Activated CD8-positive, alpha-beta T cell treated with anti-CD3 and anti-CD28 coated beads, Interleukin-2, amount 10 ng/mL, durations not matched to agents 7 days and 5 days (primary cell): ENCODE measurements at regions not wholly inside any gene's neighbourhood (a gene's known extent, or its start where the extent isn't known, plus 50 kb on each side); places are given as distances from the start of the nearest gene placed in this dataset.

Source experiments
- ATAC-seq: fragments of 150-1000 bp; cut with Tn5 transposase; one replicate; pipeline ENCODE4 v1.10.0; 2021; ENCODE audit warnings: moderate library complexity
- CTCF ChIA-PET: fragments of 350-600 bp; sonication (Branson Sonifier 250); formaldehyde crosslinking; loops from one replicate; lab custom pipeline; 2021; ENCODE audit warnings: antibody characterized with exemption; lab: Charles Lee
- POLR2A ChIA-PET: fragments of 350-600 bp; sonication (Branson Sonifier 250); formaldehyde crosslinking; loops from one replicate; lab custom pipeline; 2021; ENCODE audit warnings: antibody characterized with exemption; lab: Charles Lee
- DNase-seq: peaks from one replicate; pipeline ENCODE4 v3.0.0-alpha.2; 2020
- H3K27ac Mint-ChIP-seq: one replicate; pipeline ENCODE4 v1.8.0; 2021; ENCODE audit warnings: mild to moderate bottlenecking, mixed read lengths
- H3K27me3 Mint-ChIP-seq: one replicate; pipeline ENCODE4 v1.8.0; 2021; ENCODE audit warnings: low read depth, mixed read lengths
- H3K36me3 Mint-ChIP-seq: one replicate; pipeline ENCODE4 v1.8.0; 2021; ENCODE audit warnings: low read depth, mixed read lengths
- H3K4me1 Mint-ChIP-seq: one replicate; pipeline ENCODE4 v1.8.0; 2021; ENCODE audit warnings: low read depth, mixed read lengths
- H3K4me3 Mint-ChIP-seq: one replicate; pipeline ENCODE4 v1.8.0; 2021; ENCODE audit warnings: mild to moderate bottlenecking, mixed read lengths
- H3K9me3 Mint-ChIP-seq: one replicate; pipeline ENCODE4 v1.8.0; 2022; ENCODE audit warnings: mixed read lengths; ENCODE audit not compliant: insufficient read depth

DNA sequence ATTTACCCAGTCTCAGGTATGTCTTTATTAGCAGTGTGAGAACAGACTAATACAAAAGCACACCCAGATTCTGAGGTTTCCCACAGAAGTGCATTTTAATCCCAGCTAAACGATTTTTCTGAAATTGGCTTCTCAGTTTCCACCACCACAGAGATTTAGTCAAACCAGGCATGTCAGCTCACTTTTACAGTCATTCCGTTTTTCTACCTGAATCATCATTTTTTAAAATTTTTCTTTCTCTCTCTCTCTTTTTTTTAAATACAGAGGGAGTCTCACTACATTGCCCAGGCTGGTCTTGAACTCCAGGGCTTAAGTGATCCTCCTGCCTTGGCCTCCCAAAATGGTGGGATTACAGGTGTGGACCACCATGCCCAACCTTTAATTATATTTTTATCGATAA is 389.1 kb downstream of the HAPSTR1 start:
- no peaks in the 10 kb centered on the region for H3K27me3 Mint-ChIP-seq
- H3K4me3 Mint-ChIP-seq: no peak overlapping the region
- H3K4me1 Mint-ChIP-seq: no peaks in the 10 kb centered on the region
- H3K36me3 Mint-ChIP-seq: no peaks in the 10 kb centered on the region
- no peak overlapping the region for H3K27ac Mint-ChIP-seq
- CTCF ChIA-PET: no interaction called here
- DNase-seq: no peak
- POLR2A ChIA-PET: no interaction called here
- no peaks in the 10 kb centered on the region for H3K9me3 Mint-ChIP-seq
- ATAC-seq: no peak

DNA sequence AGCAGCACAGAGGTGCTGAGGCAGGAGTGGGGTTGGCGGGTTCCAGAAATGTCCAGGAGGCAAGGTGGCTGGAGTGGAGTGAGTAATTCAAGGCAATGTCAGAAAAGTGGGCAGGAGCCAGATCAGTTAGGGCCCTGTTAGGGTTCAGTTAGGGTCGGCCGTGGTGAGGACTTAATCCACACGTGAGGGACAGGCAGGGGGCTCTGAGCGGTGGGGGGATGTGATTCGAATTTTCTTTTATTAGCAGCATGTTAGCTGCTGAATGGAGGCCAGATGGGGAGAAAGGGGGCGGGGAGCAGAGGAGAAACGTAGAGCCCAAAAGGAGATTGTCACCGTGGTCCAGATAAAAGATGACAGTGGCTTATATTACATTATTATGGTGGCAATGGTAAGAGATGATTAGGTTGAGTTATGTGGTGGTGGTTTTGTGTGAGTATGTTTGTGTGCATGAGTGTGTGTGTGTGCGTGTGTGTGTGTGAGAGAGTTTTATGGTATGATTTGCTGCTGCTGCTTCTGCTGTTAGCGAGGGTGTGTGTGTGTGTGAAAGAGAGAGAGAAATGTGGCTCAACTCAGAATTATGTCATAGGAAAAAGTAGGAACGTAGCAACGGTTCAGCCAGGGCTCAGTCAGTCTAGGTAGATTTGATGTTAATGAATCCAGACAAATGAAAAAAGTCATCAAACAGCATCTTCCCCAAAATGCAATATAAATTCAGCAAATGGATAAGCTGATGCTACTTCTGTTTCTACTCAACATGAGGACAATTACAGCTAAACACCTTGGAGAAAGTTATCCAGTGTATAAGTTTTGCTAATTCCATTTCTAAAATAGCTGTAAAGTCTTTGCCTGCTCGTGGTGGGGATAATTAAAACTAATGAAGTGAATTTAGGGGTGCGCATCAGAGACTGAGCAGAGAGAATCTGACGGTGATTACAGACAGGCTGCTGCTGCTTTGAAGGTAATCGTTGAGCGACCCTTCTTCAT is 390.6 kb downstream of the HAPSTR1 start:
- ATAC-seq: no peak
- Mint-ChIP-seq H3K27me3 (no peaks in the 10 kb centered on the region), H3K27ac (no peak overlapping the region), H3K4me1 (no peaks in the 10 kb centered on the region), H3K4me3 (no peak overlapping the region), H3K36me3 (no peaks in the 10 kb centered on the region), H3K9me3 (no peaks in the 10 kb centered on the region)
- CTCF ChIA-PET: no interaction called here
- POLR2A ChIA-PET: no interaction called here
- no peak for DNase-seq

GRCh38 chr16:9484426-9484825 is 393.0 kb downstream of the HAPSTR1 start:
- DNase-seq: no peak
- POLR2A ChIA-PET: no interaction called here
- no peaks in the 10 kb centered on the region for H3K36me3 Mint-ChIP-seq
- H3K27ac Mint-ChIP-seq: no peak overlapping the region
- H3K9me3 Mint-ChIP-seq: no peaks in the 10 kb centered on the region
- no peaks in the 10 kb centered on the region for H3K4me1 Mint-ChIP-seq
- CTCF ChIA-PET: no interaction called here
- H3K4me3 Mint-ChIP-seq: no peak overlapping the region
- no peaks in the 10 kb centered on the region for H3K27me3 Mint-ChIP-seq
- ATAC-seq: no peak

GRCh38 chr16:9484881-9485280 is 393.4 kb downstream of the HAPSTR1 start:
- no peak overlapping the region for H3K4me3 Mint-ChIP-seq
- no peak overlapping the region for H3K27ac Mint-ChIP-seq
- POLR2A ChIA-PET: no interaction called here
- no peaks in the 10 kb centered on the region for H3K4me1 Mint-ChIP-seq
- no peaks in the 10 kb centered on the region for H3K27me3 Mint-ChIP-seq
- CTCF ChIA-PET: no interaction called here
- no peak for ATAC-seq
- no peaks in the 10 kb centered on the region for H3K36me3 Mint-ChIP-seq
- no peaks in the 10 kb centered on the region for H3K9me3 Mint-ChIP-seq
- no peak for DNase-seq

GRCh38 chr16:9489835-9490467 is 398.5 kb downstream of the HAPSTR1 start:
- POLR2A ChIA-PET: no interaction called here

GRCh38 chr16:9495824-9496223 is 404.4 kb downstream of the HAPSTR1 start:
- Mint-ChIP-seq H3K27ac (no peak overlapping the region), H3K9me3 (no peaks in the 10 kb centered on the region), H3K4me3 (no peak overlapping the region), H3K27me3 (no peaks in the 10 kb centered on the region), H3K4me1 (no peaks in the 10 kb centered on the region), H3K36me3 (no peaks in the 10 kb centered on the region)
- POLR2A ChIA-PET: no interaction called here
- DNase-seq (no peak), ATAC-seq (no peak)
- CTCF ChIA-PET: no interaction called here

More at GRCh38 chr16:9489835-9490467, 398.5 kb downstream of the HAPSTR1 start:
- no peaks in the 10 kb centered on the region for H3K9me3 Mint-ChIP-seq
- no peak overlapping the region for H3K27ac Mint-ChIP-seq
- H3K4me1 Mint-ChIP-seq: no peaks in the 10 kb centered on the region
- no peak for ATAC-seq
- CTCF ChIA-PET: no interaction called here
- no peaks in the 10 kb centered on the region for H3K27me3 Mint-ChIP-seq
- no peak overlapping the region for H3K4me3 Mint-ChIP-seq
- DNase-seq: no peak
- no peaks in the 10 kb centered on the region for H3K36me3 Mint-ChIP-seq

DNA sequence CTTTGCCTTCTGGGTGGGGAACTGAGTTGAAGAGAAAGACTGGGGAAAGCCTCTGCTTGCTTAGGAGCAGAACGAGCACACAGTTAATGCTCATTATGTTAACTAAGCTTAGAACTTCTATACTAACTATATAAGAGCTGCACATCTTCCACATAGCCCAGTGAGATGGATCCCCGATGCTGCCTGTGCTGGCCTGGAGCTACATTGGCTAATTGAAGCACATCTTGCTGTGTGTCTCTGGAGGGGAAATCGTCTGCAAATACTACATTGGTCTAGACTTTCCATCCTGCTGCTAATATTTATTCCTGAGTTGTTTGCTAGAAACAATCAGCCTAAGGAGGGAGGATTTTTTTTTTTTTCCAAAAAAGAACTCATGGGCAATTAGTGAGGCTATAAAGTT is 406.3 kb downstream of the HAPSTR1 start:
- Mint-ChIP-seq H3K9me3 (no peaks in the 10 kb centered on the region), H3K4me3 (no peak overlapping the region), H3K36me3 (no peaks in the 10 kb centered on the region), H3K27ac (no peak overlapping the region), H3K4me1 (no peaks in the 10 kb centered on the region), H3K27me3 (no peaks in the 10 kb centered on the region)
- DNase-seq: no peak
- ChIA-PET CTCF (no interaction called here), POLR2A (no interaction called here)
- ATAC-seq: no peak

- POLR2A ChIA-PET: no interaction called here
- DNase-seq: no peak
- H3K27ac Mint-ChIP-seq: no peak overlapping the region
- H3K36me3 Mint-ChIP-seq: no peaks in the 10 kb centered on the region
- no peak for ATAC-seq
- no peaks in the 10 kb centered on the region for H3K27me3 Mint-ChIP-seq
- CTCF ChIA-PET: no interaction called here
- no peaks in the 10 kb centered on the region for H3K4me1 Mint-ChIP-seq
- H3K9me3 Mint-ChIP-seq: no peaks in the 10 kb centered on the region
- H3K4me3 Mint-ChIP-seq: no peak overlapping the region
These were observed 408.6 kb downstream of the HAPSTR1 start for GRCh38 chr16:9499941-9500593.

GRCh38 chr16:9500872-9501271 is 409.4 kb downstream of the HAPSTR1 start:
- Mint-ChIP-seq H3K9me3 (no peaks in the 10 kb centered on the region), H3K36me3 (no peaks in the 10 kb centered on the region), H3K27ac (no peak overlapping the region), H3K4me1 (no peaks in the 10 kb centered on the region), H3K27me3 (no peaks in the 10 kb centered on the region), H3K4me3 (no peak overlapping the region)
- no peak for DNase-seq
- POLR2A ChIA-PET: no interaction called here
- CTCF ChIA-PET: no interaction called here
- no peak for ATAC-seq

DNA sequence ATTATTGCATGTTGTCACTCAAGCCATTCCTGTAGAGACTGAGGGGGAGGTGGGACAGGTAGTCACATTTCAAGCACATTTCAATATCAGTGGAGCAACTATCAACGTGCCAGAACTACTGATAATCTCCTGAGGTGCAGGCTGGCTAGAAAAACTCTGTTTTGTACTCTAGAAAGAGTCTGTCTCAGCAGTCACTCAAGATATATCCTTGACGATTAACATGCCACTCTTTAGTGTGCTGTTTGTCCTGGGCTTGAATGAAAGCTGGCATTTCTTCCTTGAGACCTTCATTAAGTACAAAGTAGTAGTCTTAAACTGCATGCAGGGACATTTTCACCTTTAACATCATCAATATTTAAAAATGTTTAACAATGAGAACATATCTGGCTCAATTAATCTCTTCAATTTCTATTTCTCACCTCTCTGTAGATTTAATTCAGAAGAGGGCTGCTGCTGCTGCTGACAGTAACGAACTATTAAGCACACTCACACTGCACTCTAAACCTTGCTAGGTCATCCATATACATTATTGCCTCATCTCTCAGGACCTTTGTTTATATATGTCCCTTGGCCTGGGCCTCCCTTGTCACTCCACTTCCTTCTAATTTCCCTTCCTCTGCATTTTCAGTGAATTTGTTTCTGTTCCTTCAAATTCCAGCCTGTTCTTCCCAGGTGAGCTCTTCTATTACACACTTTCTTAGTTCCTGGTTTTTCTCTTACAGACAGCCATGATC is 412.0 kb downstream of the HAPSTR1 start:
- no peaks in the 10 kb centered on the region for H3K9me3 Mint-ChIP-seq
- no peak for DNase-seq
- H3K4me3 Mint-ChIP-seq: no peak overlapping the region
- no peak overlapping the region for H3K27ac Mint-ChIP-seq
- H3K27me3 Mint-ChIP-seq: no peaks in the 10 kb centered on the region
- ATAC-seq: no peak
- H3K4me1 Mint-ChIP-seq: no peaks in the 10 kb centered on the region
- H3K36me3 Mint-ChIP-seq: no peaks in the 10 kb centered on the region
- ChIA-PET CTCF (no interaction called here), POLR2A (no interaction called here)

- ChIA-PET CTCF (no interaction called here), POLR2A (no interaction called here)
- no peaks in the 10 kb centered on the region for H3K27me3 Mint-ChIP-seq
- H3K9me3 Mint-ChIP-seq: no peaks in the 10 kb centered on the region
- no peaks in the 10 kb centered on the region for H3K4me1 Mint-ChIP-seq
- DNase-seq: no peak
- no peak for ATAC-seq
- H3K4me3 Mint-ChIP-seq: no peak overlapping the region
- H3K27ac Mint-ChIP-seq: no peak overlapping the region
- H3K36me3 Mint-ChIP-seq: no peaks in the 10 kb centered on the region
These were observed 417.0 kb downstream of the HAPSTR1 start for GRCh38 chr16:9508328-9508936.
